Neural progenitor cell (in vitro differentiated cells): ENCODE measurements at regions not wholly inside any gene's neighbourhood (a gene's known extent, or its start where the extent isn't known, plus 50 kb on each side); places are given as distances from the start of the nearest gene placed in this dataset.

Source experiments
- EZH2 ChIP-seq: fragments of 200-600 bp; sonication (generic); IDR thresholded peaks from 2 replicates; pipeline ENCODE4 v1.6.1; 2017; ENCODE audit warnings: antibody characterized with exemption, mild to moderate bottlenecking, moderate library complexity
- EZH2phosphoT487 ChIP-seq: fragments of 200-600 bp; sonication (generic); IDR thresholded peaks from 2 replicates; pipeline ENCODE4 v1.6.1; 2017; ENCODE audit warnings: antibody characterized with exemption
- TF ChIP-seq, protein P1 (sequence below): fragments of 200-600 bp; sonication (generic); IDR thresholded peaks from 2 replicates; pipeline ENCODE4 v1.5.1; 2017; ENCODE audit warnings: antibody characterized with exemption, mild to moderate bottlenecking

DNA sequence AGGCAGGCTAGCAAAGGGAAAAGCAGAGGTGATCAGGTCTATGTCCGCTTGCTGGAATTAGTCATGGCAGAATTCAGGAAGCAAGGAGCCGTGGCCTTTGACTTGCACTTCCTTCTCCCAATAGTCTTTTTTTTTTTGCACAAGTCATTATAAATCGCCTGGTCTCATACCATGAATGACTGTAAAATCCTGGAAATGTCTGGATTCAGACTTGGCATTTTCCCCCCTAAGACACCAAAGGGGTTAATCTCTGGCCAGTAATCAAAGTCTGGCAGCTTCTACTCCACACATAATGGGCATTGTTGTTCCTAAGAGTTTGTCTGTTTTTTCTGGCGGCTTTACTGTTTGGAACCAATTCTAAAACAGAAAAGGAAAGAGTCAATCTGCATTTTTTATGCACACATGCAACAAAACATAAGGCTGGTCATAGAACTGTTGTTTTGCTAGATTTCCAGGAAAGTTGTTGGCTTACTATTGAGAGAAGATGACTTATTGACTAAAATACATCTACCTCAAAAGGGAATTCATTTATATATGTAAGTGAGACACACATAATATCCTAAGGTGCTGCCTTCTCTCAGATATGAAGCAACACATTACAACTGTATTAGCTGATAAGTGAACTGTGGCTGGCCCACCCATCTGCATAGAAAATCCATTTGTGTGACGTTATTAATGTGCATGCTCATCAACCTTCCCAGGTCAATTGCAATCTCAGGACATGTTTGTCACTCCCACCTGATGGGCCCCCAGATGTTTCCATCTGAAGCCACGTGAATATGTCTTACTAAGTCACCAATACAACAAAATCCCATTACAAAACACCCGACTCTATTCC, 157.3 kb downstream of the BTG1 start:
- TF ChIP-seq, protein P1, sequence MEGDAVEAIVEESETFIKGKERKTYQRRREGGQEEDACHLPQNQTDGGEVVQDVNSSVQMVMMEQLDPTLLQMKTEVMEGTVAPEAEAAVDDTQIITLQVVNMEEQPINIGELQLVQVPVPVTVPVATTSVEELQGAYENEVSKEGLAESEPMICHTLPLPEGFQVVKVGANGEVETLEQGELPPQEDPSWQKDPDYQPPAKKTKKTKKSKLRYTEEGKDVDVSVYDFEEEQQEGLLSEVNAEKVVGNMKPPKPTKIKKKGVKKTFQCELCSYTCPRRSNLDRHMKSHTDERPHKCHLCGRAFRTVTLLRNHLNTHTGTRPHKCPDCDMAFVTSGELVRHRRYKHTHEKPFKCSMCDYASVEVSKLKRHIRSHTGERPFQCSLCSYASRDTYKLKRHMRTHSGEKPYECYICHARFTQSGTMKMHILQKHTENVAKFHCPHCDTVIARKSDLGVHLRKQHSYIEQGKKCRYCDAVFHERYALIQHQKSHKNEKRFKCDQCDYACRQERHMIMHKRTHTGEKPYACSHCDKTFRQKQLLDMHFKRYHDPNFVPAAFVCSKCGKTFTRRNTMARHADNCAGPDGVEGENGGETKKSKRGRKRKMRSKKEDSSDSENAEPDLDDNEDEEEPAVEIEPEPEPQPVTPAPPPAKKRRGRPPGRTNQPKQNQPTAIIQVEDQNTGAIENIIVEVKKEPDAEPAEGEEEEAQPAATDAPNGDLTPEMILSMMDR = no peak
- TF ChIP-seq EZH2 = no peak
- TF ChIP-seq EZH2phosphoT487 = no peak
